Upper lobe of right lung (tissue), 1 donor: ENCODE measurements at regions not wholly inside any gene's neighbourhood (a gene's known extent, or its start where the extent isn't known, plus 50 kb on each side); places are given as distances from the start of the nearest gene placed in this dataset.

Experiments used
- ATAC-seq: fragments of 200-7000 bp; cut with Tn5 transposase; one replicate; pipeline ENCODE4 v1.9.1; 2020; ENCODE audit warnings: mild to moderate bottlenecking, moderate library complexity
- DNase-seq: peaks from one replicate; pipeline ENCODE4 v3.0.0-alpha.2; 2020
- H3K27ac ChIP-seq: fragments of 200-600 bp; one replicate; pipeline ENCODE4 v1.8.0; 2022
- H3K27me3 ChIP-seq: fragments of 200-600 bp; one replicate; pipeline ENCODE4 v1.8.0; 2022; ENCODE audit warnings: mild to moderate bottlenecking
- H3K36me3 ChIP-seq: fragments of 200-600 bp; one replicate; pipeline ENCODE4 v1.8.0; 2022
- H3K4me1 ChIP-seq: fragments of 200-600 bp; one replicate; pipeline ENCODE4 v1.8.0; 2022
- H3K4me3 ChIP-seq: fragments of 200-600 bp; one replicate; pipeline ENCODE4 v1.8.0; 2022; ENCODE audit warnings: mild to moderate bottlenecking
- H3K9me3 ChIP-seq: fragments of 200-600 bp; one replicate; pipeline ENCODE4 v1.8.0; 2022
- intact Hi-C: fragments of 100-400 bp; cut with DNase I; formaldehyde crosslinking; loops from one replicate; pipeline ENCODE4 v1.11.0; 2022
- TF ChIP-seq, protein P1 (sequence below): fragments of 200-600 bp; IDR thresholded peaks from one replicate; pipeline ENCODE4 v1.8.0; 2022; ENCODE audit warnings: antibody characterized with exemption
- donor health status: DM: no; HTN: yes; CAD: no; lungs with severe emphysema.

- TF ChIP-seq, protein P1, sequence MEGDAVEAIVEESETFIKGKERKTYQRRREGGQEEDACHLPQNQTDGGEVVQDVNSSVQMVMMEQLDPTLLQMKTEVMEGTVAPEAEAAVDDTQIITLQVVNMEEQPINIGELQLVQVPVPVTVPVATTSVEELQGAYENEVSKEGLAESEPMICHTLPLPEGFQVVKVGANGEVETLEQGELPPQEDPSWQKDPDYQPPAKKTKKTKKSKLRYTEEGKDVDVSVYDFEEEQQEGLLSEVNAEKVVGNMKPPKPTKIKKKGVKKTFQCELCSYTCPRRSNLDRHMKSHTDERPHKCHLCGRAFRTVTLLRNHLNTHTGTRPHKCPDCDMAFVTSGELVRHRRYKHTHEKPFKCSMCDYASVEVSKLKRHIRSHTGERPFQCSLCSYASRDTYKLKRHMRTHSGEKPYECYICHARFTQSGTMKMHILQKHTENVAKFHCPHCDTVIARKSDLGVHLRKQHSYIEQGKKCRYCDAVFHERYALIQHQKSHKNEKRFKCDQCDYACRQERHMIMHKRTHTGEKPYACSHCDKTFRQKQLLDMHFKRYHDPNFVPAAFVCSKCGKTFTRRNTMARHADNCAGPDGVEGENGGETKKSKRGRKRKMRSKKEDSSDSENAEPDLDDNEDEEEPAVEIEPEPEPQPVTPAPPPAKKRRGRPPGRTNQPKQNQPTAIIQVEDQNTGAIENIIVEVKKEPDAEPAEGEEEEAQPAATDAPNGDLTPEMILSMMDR, result no peak
- DNase-seq, result no peak
- Histone ChIP-seq H3K4me1 (no peaks in the 10 kb centered on the region), H3K36me3 (no peaks in the 10 kb centered on the region), H3K9me3 (no peaks in the 10 kb centered on the region), H3K27ac (no peak overlapping the region), H3K4me3 (no peak overlapping the region), H3K27me3 (no peaks in the 10 kb centered on the region)
- no peak for ATAC-seq
- intact Hi-C loops, result no loop called here
Observed at GRCh38 chr4:147039976-147040575, 94.4 kb upstream of the TTC29 start.

DNA sequence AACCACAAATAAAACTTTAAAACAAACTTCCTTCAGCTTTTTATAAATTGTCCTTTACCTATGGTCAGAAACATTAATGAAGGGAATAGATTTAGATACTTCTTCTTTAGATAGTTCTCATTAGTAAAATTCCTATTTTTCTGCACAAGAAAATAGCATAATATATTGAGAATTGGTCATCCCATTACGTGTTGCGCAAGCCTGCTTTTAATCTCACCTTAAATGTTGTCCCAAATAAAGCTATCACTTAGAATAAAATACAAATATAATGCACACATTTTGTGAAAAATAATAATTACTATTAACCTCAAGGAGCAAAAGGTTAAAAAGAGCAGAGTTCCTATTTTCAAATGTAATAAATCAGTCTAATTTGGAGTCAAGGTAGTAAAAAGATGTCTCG lies 95.2 kb upstream of the TTC29 start:
- DNase-seq (no peak), ATAC-seq (no peak)
- intact Hi-C loops, result no loop called here
- no peaks in the 10 kb centered on the region for H3K27me3 ChIP-seq
- H3K36me3 ChIP-seq, result no peaks in the 10 kb centered on the region
- H3K4me3 ChIP-seq, result no peak overlapping the region
- no peaks in the 10 kb centered on the region for H3K4me1 ChIP-seq
- no peak overlapping the region for H3K27ac ChIP-seq
- TF ChIP-seq, protein P1, result no peak
- no peaks in the 10 kb centered on the region for H3K9me3 ChIP-seq

- TF ChIP-seq, protein P1, result no peak
- ATAC-seq, result no peak
- no peak overlapping the region for H3K4me3 ChIP-seq
Observed at GRCh38 chr4:147041376-147041775, 95.7 kb upstream of the TTC29 start.

GRCh38 chr4:147042046-147042445 lies 96.4 kb upstream of the TTC29 start:
- Histone ChIP-seq H3K4me3 (no peak overlapping the region), H3K27ac (no peak overlapping the region), H3K9me3 (no peaks in the 10 kb centered on the region), H3K4me1 (no peaks in the 10 kb centered on the region), H3K27me3 (no peaks in the 10 kb centered on the region), H3K36me3 (no peaks in the 10 kb centered on the region)
- ATAC-seq (no peak), DNase-seq (no peak)
- TF ChIP-seq, protein P1, result no peak
- intact Hi-C loops, result no loop called here

More at GRCh38 chr4:147041376-147041775, 95.7 kb upstream of the TTC29 start:
- Histone ChIP-seq H3K9me3 (no peaks in the 10 kb centered on the region), H3K4me1 (no peaks in the 10 kb centered on the region), H3K27ac (no peak overlapping the region), H3K36me3 (no peaks in the 10 kb centered on the region), H3K27me3 (no peaks in the 10 kb centered on the region)
- intact Hi-C loops, result no loop called here
- DNase-seq, result no peak

GRCh38 chr4:147044241-147044640 lies 98.6 kb upstream of the TTC29 start:
- TF ChIP-seq, protein P1, result no peak
- H3K4me1 ChIP-seq, result no peaks in the 10 kb centered on the region
- intact Hi-C loops, result no loop called here
- H3K27me3 ChIP-seq, result no peaks in the 10 kb centered on the region
- ATAC-seq, result no peak
- H3K27ac ChIP-seq, result no peak overlapping the region
- H3K9me3 ChIP-seq, result no peaks in the 10 kb centered on the region
- H3K4me3 ChIP-seq, result no peak overlapping the region
- DNase-seq, result no peak
- H3K36me3 ChIP-seq, result no peaks in the 10 kb centered on the region

DNA sequence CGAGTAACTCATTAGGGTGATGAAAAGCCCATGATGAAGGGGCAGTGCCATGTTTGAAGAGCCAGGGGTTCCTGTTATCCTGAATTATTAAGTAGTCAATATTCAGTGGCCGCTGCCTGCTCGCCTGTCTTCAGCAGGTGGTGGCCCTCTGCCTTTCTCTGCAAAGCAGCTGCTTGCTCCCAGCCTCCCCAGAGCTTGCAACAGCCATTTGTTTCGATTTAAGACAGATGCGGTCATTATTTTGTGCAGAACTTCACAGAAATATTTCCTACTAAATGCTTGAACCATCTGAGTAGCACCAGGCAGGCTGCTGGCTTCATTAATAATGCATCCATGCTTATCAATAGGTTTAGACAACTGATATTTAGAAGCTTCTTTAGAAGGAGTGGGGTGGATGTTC lies 104.3 kb upstream of the TTC29 start:
- ATAC-seq (no peak), DNase-seq (no peak)
- no peaks in the 10 kb centered on the region for H3K36me3 ChIP-seq
- H3K9me3 ChIP-seq, result no peaks in the 10 kb centered on the region
- H3K27me3 ChIP-seq, result no peaks in the 10 kb centered on the region
- intact Hi-C loops, result no loop called here
- H3K4me1 ChIP-seq, result no peaks in the 10 kb centered on the region
- TF ChIP-seq, protein P1, result no peak
- no peak overlapping the region for H3K27ac ChIP-seq
- H3K4me3 ChIP-seq, result no peak overlapping the region
